GM19438 (cell line): ENCODE measurements at regions not wholly inside any gene's neighbourhood (a gene's known extent, or its start where the extent isn't known, plus 50 kb on each side); places are given as distances from the start of the nearest gene placed in this dataset.

Experiments used
- ATAC-seq: cut with Tn5 transposase; IDR thresholded peaks from one replicate; pipeline ENCODE4 v1.9.1; 2021; ENCODE audit warnings: low read depth; ENCODE audit not compliant: unreplicated experiment

- no peak for ATAC-seq
These were observed 60.1 kb upstream of the MYCBP2 start for GRCh38 chr13:77386880-77387606.

GRCh38 chr13:77386046-77386445, 59.2 kb upstream of the MYCBP2 start:
- ATAC-seq: no peak

- no peak for ATAC-seq
These were observed 58.1 kb upstream of the MYCBP2 start for GRCh38 chr13:77384999-77385398.

GRCh38 chr13:77383097-77383496, 56.2 kb upstream of the MYCBP2 start:
- no peak for ATAC-seq

- ATAC-seq: no peak
These were observed 54.2 kb upstream of the MYCBP2 start for GRCh38 chr13:77381059-77381458.

- no peak for ATAC-seq
These were observed 52.6 kb upstream of the MYCBP2 start for GRCh38 chr13:77379508-77379907.

GRCh38 chr13:77378662-77379061, 51.8 kb upstream of the MYCBP2 start:
- ATAC-seq: no peak

- ATAC-seq: no peak
These were observed 50.1 kb upstream of the MYCBP2 start for GRCh38 chr13:77377016-77377415.
